HG02943 (cell line): ENCODE measurements at regions not wholly inside any gene's neighbourhood (a gene's known extent, or its start where the extent isn't known, plus 50 kb on each side); places are given as distances from the start of the nearest gene placed in this dataset.
"Not testable (repeated sequence)": the region's sequence is repeated elsewhere in the genome, so short reads cannot be mapped to it uniquely, and the experiment has no call there.

Experiments used
- ATAC-seq: cut with Tn5 transposase; IDR thresholded peaks from one replicate; pipeline ENCODE4 v1.9.1; 2021; ENCODE audit warnings: mild to moderate bottlenecking, low read depth, moderate library complexity; ENCODE audit not compliant: unreplicated experiment

- no peak for ATAC-seq
Observed at GRCh38 chr11:13128354-13128753, 119.2 kb downstream of the RASSF10 start.

GRCh38 chr11:13134066-13134465 is 125.0 kb downstream of the RASSF10 start:
- ATAC-seq: no peak

GRCh38 chr11:13134886-13135285 is 125.8 kb downstream of the RASSF10 start:
- no peak for ATAC-seq

- ATAC-seq: no peak
Observed at GRCh38 chr11:13135385-13136271, 126.5 kb downstream of the RASSF10 start.

- ATAC-seq: no peak
Observed at GRCh38 chr11:13136272-13136596, 127.1 kb downstream of the RASSF10 start.

- no peak for ATAC-seq
Observed at GRCh38 chr11:13137844-13138301, 128.8 kb downstream of the RASSF10 start.

- not testable (repeated sequence) for ATAC-seq
Observed at GRCh38 chr11:13139085-13139484, 130.0 kb downstream of the RASSF10 start.

- ATAC-seq: peak; percentile 89
Observed at GRCh38 chr11:13140028-13140870, 131.1 kb downstream of the RASSF10 start.

GRCh38 chr11:13140873-13141655 is 131.9 kb downstream of the RASSF10 start:
- peak; percentile 6 for ATAC-seq

GRCh38 chr11:13141731-13142709 is 132.9 kb downstream of the RASSF10 start:
- ATAC-seq: no peak

- ATAC-seq: no peak
Observed at GRCh38 chr11:13143486-13144297, 133.9 kb upstream of the BMAL1 start.

GRCh38 chr11:13145461-13145860 is 132.1 kb upstream of the BMAL1 start:
- no peak for ATAC-seq

- no peak for ATAC-seq
Observed at GRCh38 chr11:13149991-13150390, 127.6 kb upstream of the BMAL1 start.

- ATAC-seq: no peak
Observed at GRCh38 chr11:13150487-13150886, 127.1 kb upstream of the BMAL1 start.

GRCh38 chr11:13152264-13152663 is 125.3 kb upstream of the BMAL1 start:
- no peak for ATAC-seq

GRCh38 chr11:13152736-13153541 is 124.7 kb upstream of the BMAL1 start:
- ATAC-seq: no peak

GRCh38 chr11:13154374-13154773 is 123.2 kb upstream of the BMAL1 start:
- not testable (repeated sequence) for ATAC-seq

GRCh38 chr11:13160346-13160745 is 117.2 kb upstream of the BMAL1 start:
- ATAC-seq: no peak
